ENCODE measurements at regions not wholly inside any gene's neighbourhood (a gene's known extent, or its start where the extent isn't known, plus 50 kb on each side); places are given as distances from the start of the nearest gene placed in this dataset.

DNA sequence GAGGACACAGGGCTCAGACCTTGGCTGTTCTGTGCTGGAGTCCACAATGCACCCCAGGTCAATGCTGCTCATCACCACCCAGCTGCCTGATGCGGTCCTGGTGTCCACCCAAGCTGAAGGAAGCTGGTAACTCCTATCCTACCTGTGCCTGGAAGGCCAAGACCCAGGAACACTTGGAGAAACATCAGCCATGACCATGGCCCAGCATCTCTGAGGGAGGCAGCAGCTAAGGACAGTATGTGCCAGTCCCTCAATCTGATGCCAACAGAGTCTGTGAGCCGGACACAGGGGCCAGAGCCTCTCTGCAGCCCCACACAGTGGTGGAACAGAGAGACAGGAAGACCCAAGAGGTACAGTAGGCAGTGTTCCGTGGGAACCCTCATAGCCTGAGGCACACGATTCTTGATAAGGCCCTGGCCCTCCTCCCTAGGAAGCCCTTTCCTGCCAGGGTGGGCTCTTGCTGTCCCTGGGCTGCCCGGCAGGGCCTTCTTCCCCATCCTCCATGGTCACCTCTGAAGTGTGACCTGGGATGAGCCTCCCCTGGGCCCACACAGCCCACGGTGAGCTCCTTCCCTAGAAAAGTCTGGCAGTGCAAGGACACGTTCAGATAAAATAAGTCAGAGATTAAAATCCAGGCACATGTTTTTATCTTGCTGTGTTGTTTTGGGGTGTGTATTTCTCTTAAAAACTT is 170.7 kb downstream of the THBS2 start:
- TF ChIP-seq, protein P1, sequence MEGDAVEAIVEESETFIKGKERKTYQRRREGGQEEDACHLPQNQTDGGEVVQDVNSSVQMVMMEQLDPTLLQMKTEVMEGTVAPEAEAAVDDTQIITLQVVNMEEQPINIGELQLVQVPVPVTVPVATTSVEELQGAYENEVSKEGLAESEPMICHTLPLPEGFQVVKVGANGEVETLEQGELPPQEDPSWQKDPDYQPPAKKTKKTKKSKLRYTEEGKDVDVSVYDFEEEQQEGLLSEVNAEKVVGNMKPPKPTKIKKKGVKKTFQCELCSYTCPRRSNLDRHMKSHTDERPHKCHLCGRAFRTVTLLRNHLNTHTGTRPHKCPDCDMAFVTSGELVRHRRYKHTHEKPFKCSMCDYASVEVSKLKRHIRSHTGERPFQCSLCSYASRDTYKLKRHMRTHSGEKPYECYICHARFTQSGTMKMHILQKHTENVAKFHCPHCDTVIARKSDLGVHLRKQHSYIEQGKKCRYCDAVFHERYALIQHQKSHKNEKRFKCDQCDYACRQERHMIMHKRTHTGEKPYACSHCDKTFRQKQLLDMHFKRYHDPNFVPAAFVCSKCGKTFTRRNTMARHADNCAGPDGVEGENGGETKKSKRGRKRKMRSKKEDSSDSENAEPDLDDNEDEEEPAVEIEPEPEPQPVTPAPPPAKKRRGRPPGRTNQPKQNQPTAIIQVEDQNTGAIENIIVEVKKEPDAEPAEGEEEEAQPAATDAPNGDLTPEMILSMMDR (IDR thresholded peaks at IDR 0.05): no peak
- no peak for TF ChIP-seq POLR2A (IDR thresholded peaks at IDR 0.05)

Measured in body of pancreas (tissue), 4 donors.